Stimulated activated CD4-positive, alpha-beta T cell treated with anti-CD3 and anti-CD28 coated beads, TNF-alpha, amount 100 ng/mL, for 4 hours (primary cell): ENCODE measurements at regions not wholly inside any gene's neighbourhood (a gene's known extent, or its start where the extent isn't known, plus 50 kb on each side); places are given as distances from the start of the nearest gene placed in this dataset.

Source experiments
- DNase-seq, 3 experiments: peaks; one replicate each; pipeline ENCODE4 v3.0.0-alpha.2; 2020; ENCODE audit warnings: low read depth in 3 of 3

GRCh38 chr21:38741092-38741949 is 64.4 kb upstream of the ETS2 start:
- no peak for DNase-seq

- DNase-seq, result no peak
Measured at GRCh38 chr21:38741950-38742256, 63.8 kb upstream of the ETS2 start.

GRCh38 chr21:38742580-38743260 is 63.0 kb upstream of the ETS2 start:
- no peak for DNase-seq

- DNase-seq, result no peak
Measured at GRCh38 chr21:38743772-38744529, 61.8 kb upstream of the ETS2 start.

GRCh38 chr21:38744861-38745260 is 60.9 kb upstream of the ETS2 start:
- DNase-seq, result no peak

GRCh38 chr21:38747810-38748209 is 57.9 kb upstream of the ETS2 start:
- DNase-seq, result no peak

GRCh38 chr21:38751379-38752050 is 54.2 kb upstream of the ETS2 start:
- DNase-seq, result no peak

GRCh38 chr21:38752051-38752505 is 53.7 kb upstream of the ETS2 start:
- no peak for DNase-seq

- DNase-seq, result no peak
Measured at GRCh38 chr21:38753114-38753513, 52.6 kb upstream of the ETS2 start.

- DNase-seq, result no peak
Measured at GRCh38 chr21:38753557-38753971, 52.2 kb upstream of the ETS2 start.
